Stimulated activated CD8-positive, alpha-beta memory T cell treated with anti-CD3 and anti-CD28 coated beads, Interleukin-7, amount 100 ng/mL, for 48 hours (primary cell): ENCODE measurements at regions not wholly inside any gene's neighbourhood (a gene's known extent, or its start where the extent isn't known, plus 50 kb on each side); places are given as distances from the start of the nearest gene placed in this dataset.
"Not testable (repeated sequence)": the region's sequence is repeated elsewhere in the genome, so short reads cannot be mapped to it uniquely, and the experiment has no call there.

Experiments used
- DNase-seq, 2 donors: peaks; one replicate each; pipeline ENCODE4 v3.0.0-alpha.2; 2020; ENCODE audit warnings: low read depth in 1 of 2; ENCODE audit errors: extremely low read depth in 1 of 2

- no peak for DNase-seq
These were observed 369.8 kb upstream of the NT5C1B start for GRCh38 chr2:18959200-18959599.

GRCh38 chr2:18957909-18958308 lies 368.5 kb upstream of the NT5C1B start:
- no peak for DNase-seq

- DNase-seq: no peak
These were observed 361.0 kb upstream of the NT5C1B start for GRCh38 chr2:18950361-18950851.

GRCh38 chr2:18949871-18950270 lies 360.5 kb upstream of the NT5C1B start:
- no peak for DNase-seq

- DNase-seq: no peak
These were observed 350.8 kb upstream of the NT5C1B start for GRCh38 chr2:18940184-18940583.

- DNase-seq: not testable (repeated sequence)
These were observed 350.4 kb upstream of the NT5C1B start for GRCh38 chr2:18939740-18940139.

GRCh38 chr2:18934886-18935285 lies 345.5 kb upstream of the NT5C1B start:
- no peak for DNase-seq

GRCh38 chr2:18932853-18933252 lies 343.5 kb upstream of the NT5C1B start:
- DNase-seq: no peak

- no peak for DNase-seq
These were observed 341.6 kb upstream of the NT5C1B start for GRCh38 chr2:18930971-18931370.

GRCh38 chr2:18927525-18928232 lies 338.3 kb upstream of the NT5C1B start:
- DNase-seq: no peak

- no peak for DNase-seq
These were observed 337.5 kb upstream of the NT5C1B start for GRCh38 chr2:18926631-18927524.

- DNase-seq: no peak
These were observed 335.9 kb upstream of the NT5C1B start for GRCh38 chr2:18925296-18925695.

- DNase-seq: no peak
These were observed 335.5 kb upstream of the NT5C1B start for GRCh38 chr2:18924886-18925285.

GRCh38 chr2:18924386-18924785 lies 335.0 kb upstream of the NT5C1B start:
- DNase-seq: no peak

- no peak for DNase-seq
These were observed 332.9 kb upstream of the NT5C1B start for GRCh38 chr2:18922276-18922675.

GRCh38 chr2:18918280-18918679 lies 328.9 kb upstream of the NT5C1B start:
- no peak for DNase-seq

GRCh38 chr2:18915227-18915626 lies 325.9 kb upstream of the NT5C1B start:
- DNase-seq: no peak

GRCh38 chr2:18913512-18913911 lies 324.1 kb upstream of the NT5C1B start:
- no peak for DNase-seq

- DNase-seq: no peak
These were observed 323.0 kb upstream of the NT5C1B start for GRCh38 chr2:18912225-18912888.

- no peak for DNase-seq
These were observed 322.0 kb upstream of the NT5C1B start for GRCh38 chr2:18911416-18911815.

GRCh38 chr2:18910843-18911242 lies 321.5 kb upstream of the NT5C1B start:
- DNase-seq: no peak
